ENCODE measurements at regions not wholly inside any gene's neighbourhood (a gene's known extent, or its start where the extent isn't known, plus 50 kb on each side); places are given as distances from the start of the nearest gene placed in this dataset.

DNA sequence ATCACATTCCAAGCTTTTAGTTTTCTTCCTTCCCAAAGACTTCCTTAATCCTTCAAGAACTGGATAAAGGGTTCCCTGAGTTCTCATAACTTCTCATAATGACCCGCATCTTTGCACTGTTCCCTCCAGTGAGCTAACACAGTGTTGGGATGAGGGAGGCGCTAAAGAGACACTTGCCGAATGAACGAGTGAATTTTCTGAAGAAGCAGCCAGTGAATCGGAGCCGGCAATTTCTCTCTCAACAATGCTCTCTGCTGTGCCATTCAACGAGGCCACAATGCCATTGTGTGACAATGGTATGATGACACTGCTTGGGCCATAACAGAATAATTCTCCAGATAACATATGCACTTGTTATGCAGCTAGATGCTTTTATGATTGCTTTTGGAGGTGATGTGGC is 51.4 kb upstream of the ZFP42 start:
- Histone ChIP-seq H2BK12ac (ENCODE audit: insufficient read length, low read depth, low read length) (no peak overlapping the region), H2BK20ac (ENCODE audit: low read depth, low read length, poor library complexity, severe bottlenecking) (no peak overlapping the region), H4K5ac (ENCODE audit: insufficient read length, low read depth, low read length) (no peak overlapping the region), H3K23me2 (ENCODE audit: insufficient read length, low read depth, low read length, poor library complexity, severe bottlenecking) (no peaks in the 10 kb centered on the region), H3K14ac (ENCODE audit: insufficient read depth, low read length) (no peak overlapping the region), H3K4ac (ENCODE audit: low read depth, low read length) (no peak overlapping the region), H2BK15ac (ENCODE audit: low read depth, low read length) (no peak overlapping the region), H3K23ac (ENCODE audit: insufficient read length, low read depth, low read length) (no peak overlapping the region), H4K20me1 (ENCODE audit: control insufficient read depth, insufficient read depth, insufficient read length) (no peaks in the 10 kb centered on the region), H2BK5ac (ENCODE audit: insufficient read length, low read length) (no peak overlapping the region), H3K18ac (ENCODE audit: insufficient read length, low read depth, low read length) (no peak overlapping the region), H3K56ac (ENCODE audit: insufficient read length, low read depth, low read length) (no peak overlapping the region), H2AK5ac (ENCODE audit: insufficient read length, low read length) (no peak overlapping the region), H2BK120ac (ENCODE audit: low read depth, low read length, poor library complexity, severe bottlenecking) (no peak overlapping the region), H3K4me2 (ENCODE audit: insufficient read depth, insufficient read length, low read length) (no peak overlapping the region), H3K27me3 (ENCODE audit: insufficient read depth, low read length) (no peaks in the 10 kb centered on the region), H3T11ph (ENCODE audit: low read length) (no peak overlapping the region), H4K91ac (ENCODE audit: insufficient read length, low read depth, low read length) (no peak overlapping the region), H3K9me3 (ENCODE audit: control insufficient read depth, low read depth, low read length) (no peaks in the 10 kb centered on the region), H3K9ac (ENCODE audit: extremely low read depth, insufficient read length, low read length) (no peak overlapping the region), H3K79me2 (ENCODE audit: insufficient read depth, low read length) (no peaks in the 10 kb centered on the region), H3K27ac (ENCODE audit: insufficient read length, low read depth, low read length) (no peak overlapping the region), H3K79me1 (ENCODE audit: insufficient read depth, low read depth, low read length, poor library complexity, severe bottlenecking) (no peaks in the 10 kb centered on the region), H2AFZ (ENCODE audit: low read length) (no peak overlapping the region), H3K4me1 (ENCODE audit: insufficient read depth, low read length) (no peaks in the 10 kb centered on the region), H4K8ac (replicated peaks; ENCODE audit: insufficient read length, low read depth, low read length) (no peak overlapping the region)
- H3K4me1 Mint-ChIP-seq: peaks cover 0 to 2% of the 10 kb centered on the region in 2 experiments; a peak in 1 of 4 replicates
- H3K27ac Mint-ChIP-seq: no peak overlapping the region
- H3K27me3 Mint-ChIP-seq (ENCODE audit: low read depth): no peaks in the 10 kb centered on the region
- DNase-seq: no peak
- no peaks in the 10 kb centered on the region for H3K36me3 Mint-ChIP-seq (ENCODE audit: insufficient read depth in 1 of 3, low read depth in 3 of 3)
- no peak overlapping the region for H3K4me3 Mint-ChIP-seq
- WGBS (ENCODE audit: extremely low coverage, insufficient read length, low lambda C conversion rate): no CpG with 5 or more reads among the region's 7 CpGs
- TF ChIP-seq, protein P1, sequence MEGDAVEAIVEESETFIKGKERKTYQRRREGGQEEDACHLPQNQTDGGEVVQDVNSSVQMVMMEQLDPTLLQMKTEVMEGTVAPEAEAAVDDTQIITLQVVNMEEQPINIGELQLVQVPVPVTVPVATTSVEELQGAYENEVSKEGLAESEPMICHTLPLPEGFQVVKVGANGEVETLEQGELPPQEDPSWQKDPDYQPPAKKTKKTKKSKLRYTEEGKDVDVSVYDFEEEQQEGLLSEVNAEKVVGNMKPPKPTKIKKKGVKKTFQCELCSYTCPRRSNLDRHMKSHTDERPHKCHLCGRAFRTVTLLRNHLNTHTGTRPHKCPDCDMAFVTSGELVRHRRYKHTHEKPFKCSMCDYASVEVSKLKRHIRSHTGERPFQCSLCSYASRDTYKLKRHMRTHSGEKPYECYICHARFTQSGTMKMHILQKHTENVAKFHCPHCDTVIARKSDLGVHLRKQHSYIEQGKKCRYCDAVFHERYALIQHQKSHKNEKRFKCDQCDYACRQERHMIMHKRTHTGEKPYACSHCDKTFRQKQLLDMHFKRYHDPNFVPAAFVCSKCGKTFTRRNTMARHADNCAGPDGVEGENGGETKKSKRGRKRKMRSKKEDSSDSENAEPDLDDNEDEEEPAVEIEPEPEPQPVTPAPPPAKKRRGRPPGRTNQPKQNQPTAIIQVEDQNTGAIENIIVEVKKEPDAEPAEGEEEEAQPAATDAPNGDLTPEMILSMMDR (conservative IDR thresholded peaks at IDR 0.05): peak; percentile 15; the same call in 1 of the 3 replicates
- H3K9me3 Mint-ChIP-seq: peaks cover 2% of the 10 kb centered on the region in 2 experiments; a peak in 2 of 5 replicates
